HPDE6-E6E7 (cell line): ENCODE measurements at regions not wholly inside any gene's neighbourhood (a gene's known extent, or its start where the extent isn't known, plus 50 kb on each side); places are given as distances from the start of the nearest gene placed in this dataset.
"Not testable (repeated sequence)": the region's sequence is repeated elsewhere in the genome, so short reads cannot be mapped to it uniquely, and the experiment has no call there.

Experiments used
- DNase-seq: peaks from one replicate; pipeline ENCODE4 v3.0.0; 2011; ENCODE audit warnings: missing footprints; ENCODE audit errors: extremely low spot score

DNA sequence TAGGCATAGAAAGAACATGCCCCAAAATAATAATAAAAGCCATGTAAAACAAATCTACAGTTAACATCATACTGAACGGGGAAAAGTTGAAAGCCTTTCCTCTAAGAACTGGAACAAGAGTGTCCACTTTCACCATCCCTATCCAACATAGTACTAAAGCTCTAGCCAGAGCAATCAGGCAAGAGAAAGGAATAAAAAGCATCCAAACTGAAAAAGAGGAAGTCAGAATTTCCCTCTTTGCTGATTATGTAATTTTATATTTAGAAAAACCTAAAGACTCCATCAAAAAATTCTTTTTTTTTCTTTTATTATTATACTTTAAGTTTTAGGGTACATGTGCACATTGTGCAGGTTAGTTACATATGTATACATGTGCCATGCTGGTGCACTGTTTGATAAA, 661.6 kb upstream of the CBLB start:
- no peak for DNase-seq

GRCh38 chr3:106531771-106532329, 663.0 kb upstream of the CBLB start:
- DNase-seq, result not testable (repeated sequence)

- DNase-seq, result no peak
These were observed 664.4 kb upstream of the CBLB start for GRCh38 chr3:106533093-106533787.

DNA sequence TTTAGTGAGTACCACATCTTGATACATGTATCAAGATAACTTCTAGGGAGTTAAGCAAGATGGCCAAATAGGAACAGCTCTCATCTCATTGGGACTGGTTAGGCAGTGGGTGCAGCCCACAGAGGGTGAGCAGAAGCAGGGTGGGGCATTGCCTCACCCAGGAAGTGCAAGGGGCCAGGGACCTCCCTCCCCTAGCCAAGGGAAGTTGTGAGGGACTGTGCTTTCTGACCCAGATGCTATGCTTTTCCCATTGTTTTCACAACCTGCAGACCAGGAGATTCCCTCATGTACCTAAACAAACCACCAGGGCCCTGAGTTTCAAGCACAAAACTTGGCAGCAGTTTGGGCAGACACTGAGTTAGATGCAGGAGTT, 665.0 kb upstream of the CBLB start:
- DNase-seq, result no peak

DNA sequence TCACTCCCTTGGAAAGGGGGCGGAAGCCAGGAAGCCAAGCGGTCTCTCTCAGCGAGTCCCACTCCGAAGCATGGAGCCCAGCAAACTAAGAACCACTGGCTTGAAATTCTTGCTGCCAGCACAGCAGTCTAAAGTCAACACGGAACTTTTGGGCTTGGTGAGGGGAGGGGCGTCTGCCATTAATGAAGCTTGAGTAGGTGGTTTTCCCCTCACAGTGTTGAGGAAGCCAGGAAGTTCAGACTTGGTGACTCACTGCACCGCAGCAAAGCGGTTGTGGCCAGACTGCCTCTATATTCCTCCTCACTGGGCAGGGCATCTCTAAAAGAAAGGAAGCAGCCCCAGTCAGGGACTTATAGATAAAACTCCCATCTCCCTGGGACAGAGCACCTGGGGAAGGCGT, 665.4 kb upstream of the CBLB start:
- no peak for DNase-seq

GRCh38 chr3:106540743-106541142, 671.9 kb upstream of the CBLB start:
- no peak for DNase-seq

GRCh38 chr3:106542101-106542769, 673.4 kb upstream of the CBLB start:
- DNase-seq, result no peak

GRCh38 chr3:106552351-106553043, 683.7 kb upstream of the CBLB start:
- no peak for DNase-seq

DNA sequence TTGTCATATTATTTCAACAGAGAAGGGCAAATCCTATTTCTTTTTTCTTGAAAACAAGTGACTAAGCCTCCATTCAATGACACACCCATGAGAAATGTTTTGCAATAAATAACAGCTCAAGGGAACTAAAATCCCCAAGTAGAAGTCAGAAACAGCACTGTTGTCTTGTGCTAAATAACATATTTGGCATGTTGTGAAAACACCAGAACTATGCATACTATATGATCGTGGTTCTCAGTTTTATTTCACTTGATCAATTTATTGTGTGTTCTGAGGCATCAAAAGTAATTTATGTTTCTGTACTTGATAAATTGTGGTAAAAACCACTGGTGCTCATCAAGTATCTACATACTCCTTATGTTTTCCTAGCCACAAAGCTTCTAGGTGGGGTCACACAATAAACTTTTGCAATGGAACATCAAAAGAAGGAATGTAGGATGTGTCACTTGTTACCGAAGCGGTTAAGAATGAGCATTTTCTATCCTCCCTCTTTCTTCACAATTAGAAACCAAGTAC, 691.7 kb upstream of the CBLB start:
- DNase-seq, result peak; percentile 31

DNA sequence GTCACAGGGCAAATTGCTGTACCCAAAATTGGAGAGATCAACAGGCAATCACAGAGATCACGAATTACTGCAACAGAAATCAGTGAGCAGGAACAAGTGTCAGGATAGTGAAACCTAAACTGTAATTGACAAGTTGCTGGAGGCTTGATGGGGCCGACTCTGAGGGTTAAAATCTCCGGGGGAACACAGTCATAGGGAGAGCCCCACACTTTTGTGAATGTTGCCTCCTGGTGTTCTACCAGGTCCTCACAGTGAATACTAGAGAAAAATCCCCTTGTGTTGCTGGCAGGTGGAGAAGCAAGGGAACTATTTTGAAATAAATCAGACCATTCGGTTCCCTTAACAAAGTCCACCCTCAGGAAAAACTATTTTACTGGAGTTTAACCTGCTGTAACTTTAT, 697.5 kb upstream of the CBLB start:
- DNase-seq, result no peak

DNA sequence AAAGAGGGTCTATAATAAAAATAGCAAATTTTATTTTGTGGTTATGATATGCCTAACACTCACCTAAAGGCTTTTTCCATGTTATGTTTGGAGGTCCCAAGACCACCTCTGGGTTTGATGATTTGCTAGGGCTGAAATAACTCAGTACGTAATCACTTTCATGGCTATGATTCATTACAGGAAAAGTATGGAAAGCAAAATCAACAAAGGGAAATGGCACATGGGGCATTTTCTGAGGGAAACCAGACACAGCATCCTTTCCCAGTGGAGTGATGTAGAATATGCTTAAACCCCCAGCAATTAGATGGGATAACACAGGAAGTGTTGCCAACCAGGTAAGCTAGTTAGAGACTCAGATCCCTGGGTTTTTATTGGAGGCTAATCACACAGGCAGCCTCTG, 701.6 kb upstream of the CBLB start:
- no peak for DNase-seq

DNA sequence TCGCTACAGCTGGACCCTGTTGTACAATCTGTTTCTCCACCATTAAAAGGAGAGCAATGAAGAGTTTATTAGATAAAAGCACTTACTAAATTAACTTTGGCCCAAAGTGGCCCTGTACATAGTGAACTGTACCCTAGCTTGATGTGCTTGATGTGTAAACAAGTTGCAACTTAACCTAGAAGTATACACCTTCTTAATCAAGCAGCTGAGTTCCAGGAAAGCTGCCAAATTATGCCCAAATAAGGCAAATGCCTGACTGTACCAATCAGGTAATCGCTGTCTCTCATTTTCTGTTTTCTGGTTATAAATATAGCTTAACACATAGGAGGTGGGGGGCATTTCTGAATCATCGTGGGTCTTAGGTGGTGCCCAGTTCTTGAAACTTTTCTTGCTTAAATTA, 704.8 kb upstream of the CBLB start:
- DNase-seq, result no peak

- DNase-seq, result no peak
These were observed 706.2 kb upstream of the CBLB start for GRCh38 chr3:106575029-106575428.

GRCh38 chr3:106577241-106577640, 708.4 kb upstream of the CBLB start:
- no peak for DNase-seq

DNA sequence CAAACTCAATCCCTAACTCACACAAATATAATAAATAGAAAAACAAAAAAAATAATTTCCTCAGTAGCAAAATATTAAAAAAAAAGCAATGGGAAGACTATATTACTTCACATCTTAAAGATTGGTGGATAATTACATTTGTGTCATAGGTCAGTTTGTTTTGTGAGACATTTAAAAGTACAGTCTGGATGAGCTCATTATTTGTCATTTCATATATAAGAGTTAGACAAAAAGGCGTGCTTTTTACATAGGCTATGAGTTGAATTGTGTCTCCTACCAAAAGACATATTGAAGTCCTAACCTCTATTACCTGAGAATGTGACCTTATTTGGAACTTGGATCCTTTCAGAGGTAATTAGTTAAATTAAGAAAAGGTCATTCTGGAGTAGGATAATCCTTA, 710.1 kb upstream of the CBLB start:
- no peak for DNase-seq

- DNase-seq, result no peak
These were observed 713.3 kb upstream of the CBLB start for GRCh38 chr3:106582151-106582550.

GRCh38 chr3:106587551-106587950, 718.7 kb upstream of the CBLB start:
- no peak for DNase-seq

DNA sequence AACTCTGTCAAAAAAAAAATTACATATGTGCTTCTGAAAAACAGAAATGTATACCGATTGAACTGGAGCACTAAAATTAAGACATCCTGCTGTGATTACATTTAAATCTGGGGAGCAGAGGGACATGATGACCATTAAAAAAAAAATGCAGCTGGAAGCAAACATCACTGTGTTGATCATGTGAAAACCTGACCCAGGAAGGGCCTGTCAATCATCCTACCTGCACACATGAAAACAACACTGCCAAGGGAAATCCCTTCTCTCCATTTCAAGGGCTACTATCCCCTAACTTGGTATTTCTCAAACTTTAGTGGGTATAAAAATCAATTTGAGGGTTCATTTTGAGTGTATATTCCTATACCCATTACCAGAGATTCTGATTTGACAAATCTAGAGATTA, 719.9 kb upstream of the CBLB start:
- peak; percentile 20 for DNase-seq

DNA sequence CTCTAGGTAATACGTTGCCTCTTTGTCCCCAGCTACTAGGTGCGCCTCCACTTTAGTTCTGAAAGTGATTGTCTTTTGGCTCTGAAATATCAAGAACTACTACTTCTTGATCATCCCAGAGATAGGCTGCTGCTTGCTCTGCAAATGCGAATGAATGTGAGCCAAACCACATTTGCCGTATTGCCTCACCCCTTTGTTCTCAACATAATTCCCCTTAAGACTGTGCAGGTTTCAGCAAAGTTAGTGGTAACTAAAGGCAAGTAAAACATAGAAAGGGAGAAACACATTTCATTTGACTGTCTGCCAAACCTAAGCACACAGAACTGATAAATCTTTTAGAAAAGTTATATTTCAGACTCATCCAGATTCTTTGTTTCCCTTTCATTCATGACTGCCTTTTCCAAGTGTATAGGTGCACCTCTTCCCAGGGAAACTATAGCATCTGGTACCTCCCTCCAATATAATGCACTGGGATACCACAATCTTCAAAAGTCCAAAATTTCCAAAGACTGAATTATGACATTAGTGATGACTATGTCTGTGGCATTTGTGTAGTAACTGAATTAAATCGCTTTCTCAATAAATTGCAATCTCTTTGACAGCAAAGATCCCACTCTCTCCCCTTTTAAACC, 720.6 kb upstream of the CBLB start:
- peak; percentile 36 for DNase-seq

GRCh38 chr3:106590216-106590615, 721.4 kb upstream of the CBLB start:
- DNase-seq, result no peak

DNA sequence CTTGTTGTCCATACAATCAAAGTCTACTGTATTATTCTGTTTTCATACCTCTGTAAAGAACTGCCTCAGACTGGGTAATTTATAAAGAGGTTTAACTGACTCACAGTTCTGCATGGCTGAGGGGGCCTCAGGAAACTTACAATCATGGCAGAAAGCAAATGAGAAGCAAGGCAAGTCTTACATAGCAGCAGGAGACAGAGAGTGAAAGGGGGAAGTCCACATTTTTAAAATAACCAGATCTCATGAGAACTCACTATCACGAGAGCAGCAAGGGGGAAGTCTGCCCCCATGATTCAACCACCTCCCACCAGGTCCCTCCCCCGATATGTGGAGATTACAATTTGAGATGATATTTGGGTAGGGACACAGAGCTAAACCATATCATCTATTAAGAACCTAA, 724.6 kb upstream of the CBLB start:
- no peak for DNase-seq

DNA sequence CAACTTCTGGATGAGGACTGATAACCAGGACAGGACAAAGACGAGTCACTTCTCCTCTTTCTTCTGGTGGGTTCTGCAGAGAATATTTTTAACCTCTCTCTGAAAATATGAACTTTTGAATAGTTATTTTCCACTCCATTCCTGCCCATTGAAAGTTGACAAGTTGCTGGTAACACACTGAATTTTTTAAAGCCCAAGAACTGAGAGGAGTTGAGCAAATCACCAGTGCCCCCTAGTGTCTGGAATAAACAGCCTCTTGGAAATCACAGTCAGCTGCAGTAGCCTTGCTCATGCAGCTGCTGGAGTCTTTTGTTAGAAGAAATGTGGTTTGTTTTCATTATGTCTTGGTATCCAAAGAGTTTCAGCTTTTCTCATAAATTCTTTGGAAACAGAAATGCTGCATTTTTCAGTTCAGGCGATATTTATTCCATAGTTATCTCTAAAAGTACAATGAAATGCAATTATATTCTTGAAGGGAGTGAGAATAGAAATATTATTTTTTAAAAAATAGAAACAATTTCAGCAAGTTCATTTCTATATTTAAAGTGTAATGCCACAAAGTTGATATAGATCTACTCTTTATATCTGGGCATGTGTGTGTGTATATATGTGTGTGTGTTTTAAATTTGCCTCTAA, 741.0 kb upstream of the CBLB start:
- DNase-seq, result peak; percentile 34
